Activated CD8-positive, alpha-beta T cell treated with anti-CD3 and anti-CD28 coated beads for 36 hours (primary cell): ENCODE measurements at regions not wholly inside any gene's neighbourhood (a gene's known extent, or its start where the extent isn't known, plus 50 kb on each side); places are given as distances from the start of the nearest gene placed in this dataset.

Source experiments
- ATAC-seq: fragments of 200-7000 bp; cut with Tn5 transposase; one replicate; pipeline ENCODE4 v1.10.0; 2021; ENCODE audit warnings: mild to moderate bottlenecking, moderate library complexity
- CTCF ChIA-PET: fragments of 350-600 bp; sonication (Branson Sonifier 250); formaldehyde crosslinking; loops from one replicate; lab custom pipeline; 2021; ENCODE audit warnings: antibody characterized with exemption; lab: Charles Lee
- POLR2A ChIA-PET: fragments of 350-600 bp; sonication (Branson Sonifier 250); formaldehyde crosslinking; loops from one replicate; lab custom pipeline; 2021; ENCODE audit warnings: antibody characterized with exemption; lab: Charles Lee
- DNase-seq: peaks from one replicate; pipeline ENCODE4 v3.0.0-alpha.2; 2020
- H3K27ac Mint-ChIP-seq: one replicate; pipeline ENCODE4 v1.8.0; 2021; ENCODE audit warnings: mild to moderate bottlenecking, mixed read lengths
- H3K27me3 Mint-ChIP-seq: one replicate; pipeline ENCODE4 v1.8.0; 2021; ENCODE audit warnings: mixed read lengths
- H3K36me3 Mint-ChIP-seq: one replicate; pipeline ENCODE4 v1.8.0; 2021; ENCODE audit warnings: low read depth, mixed read lengths
- H3K4me1 Mint-ChIP-seq: one replicate; pipeline ENCODE4 v1.8.0; 2021; ENCODE audit warnings: low read depth, mixed read lengths
- H3K4me3 Mint-ChIP-seq: one replicate; pipeline ENCODE4 v1.8.0; 2021; ENCODE audit warnings: mild to moderate bottlenecking, moderate library complexity, mixed read lengths
- H3K9me3 Mint-ChIP-seq: one replicate; pipeline ENCODE4 v1.8.0; 2021; ENCODE audit warnings: mixed read lengths
- CTCF ChIP-seq: fragments of 200-600 bp; IDR thresholded peaks from one replicate; pipeline ENCODE4 v1.8.0; 2022; ENCODE audit warnings: antibody characterized with exemption, mild to moderate bottlenecking
- intact Hi-C: fragments of 100-400 bp; cut with micrococcal nuclease; formaldehyde crosslinking; loops from one replicate; pipeline ENCODE4 v1.10.0; 2022

- Mint-ChIP-seq H3K36me3 (no peaks in the 10 kb centered on the region), H3K27ac (no peak overlapping the region), H3K4me1 (no peaks in the 10 kb centered on the region), H3K9me3 (peaks cover 7% of the 10 kb centered on the region), H3K27me3 (no peaks in the 10 kb centered on the region), H3K4me3 (no peak overlapping the region)
- intact Hi-C loops = no loop called here
- ChIA-PET POLR2A (no interaction called here), CTCF (no interaction called here)
- no peak for DNase-seq
- no peak for TF ChIP-seq CTCF
- no peak for ATAC-seq
Measured at GRCh38 chr12:42774238-42774637, 184.7 kb upstream of the PRICKLE1 start.

- intact Hi-C loops = no loop called here
- H3K4me1 Mint-ChIP-seq = no peaks in the 10 kb centered on the region
Measured at GRCh38 chr12:42770261-42770660, 180.7 kb upstream of the PRICKLE1 start.

GRCh38 chr12:42769455-42769854 lies 179.9 kb upstream of the PRICKLE1 start:
- H3K4me1 Mint-ChIP-seq = no peaks in the 10 kb centered on the region
- CTCF ChIA-PET = interaction anchor here (1.0 kb wide), 1 partner anchor 18 kb away, joined by 3 read pairs; no protein-coding TSS in a partner anchor

More at GRCh38 chr12:42770261-42770660, 180.7 kb upstream of the PRICKLE1 start:
- ATAC-seq (no peak), DNase-seq (no peak)
- Mint-ChIP-seq H3K27me3 (no peaks in the 10 kb centered on the region), H3K27ac (no peak overlapping the region), H3K9me3 (peaks cover 7% of the 10 kb centered on the region), H3K36me3 (no peaks in the 10 kb centered on the region), H3K4me3 (no peak overlapping the region)
- POLR2A ChIA-PET = no interaction called here
- no peak for TF ChIP-seq CTCF
- CTCF ChIA-PET = no interaction called here

GRCh38 chr12:42767998-42768397 lies 178.5 kb upstream of the PRICKLE1 start:
- no peaks in the 10 kb centered on the region for H3K4me1 Mint-ChIP-seq
- peaks cover 5% of the 10 kb centered on the region for H3K9me3 Mint-ChIP-seq
- intact Hi-C loops = no loop called here
- H3K36me3 Mint-ChIP-seq = no peaks in the 10 kb centered on the region
- H3K27ac Mint-ChIP-seq = no peak overlapping the region
- no peak for ATAC-seq
- no peak overlapping the region for H3K4me3 Mint-ChIP-seq
- DNase-seq = no peak
- POLR2A ChIA-PET = no interaction called here
- no peaks in the 10 kb centered on the region for H3K27me3 Mint-ChIP-seq
- CTCF ChIA-PET = no interaction called here
- no peak for TF ChIP-seq CTCF

More at GRCh38 chr12:42769455-42769854, 179.9 kb upstream of the PRICKLE1 start:
- POLR2A ChIA-PET = no interaction called here
- DNase-seq (no peak), ATAC-seq (no peak)
- Mint-ChIP-seq H3K36me3 (no peaks in the 10 kb centered on the region), H3K27me3 (no peaks in the 10 kb centered on the region), H3K4me3 (no peak overlapping the region), H3K27ac (no peak overlapping the region), H3K9me3 (peaks cover 7% of the 10 kb centered on the region)
- intact Hi-C loops = no loop called here
- TF ChIP-seq CTCF = no peak

- Mint-ChIP-seq H3K4me3 (no peak overlapping the region), H3K36me3 (no peaks in the 10 kb centered on the region), H3K27ac (no peak overlapping the region), H3K9me3 (peaks cover 4% of the 10 kb centered on the region), H3K27me3 (no peaks in the 10 kb centered on the region), H3K4me1 (no peaks in the 10 kb centered on the region)
- ATAC-seq (no peak), DNase-seq (no peak)
- ChIA-PET POLR2A (no interaction called here), CTCF (no interaction called here)
- intact Hi-C loops = no loop called here
- TF ChIP-seq CTCF = no peak
Measured at GRCh38 chr12:42767326-42767954, 177.9 kb upstream of the PRICKLE1 start.
